ENCODE measurements at regions not wholly inside any gene's neighbourhood (a gene's known extent, or its start where the extent isn't known, plus 50 kb on each side); places are given as distances from the start of the nearest gene placed in this dataset.
"Not testable (repeated sequence)": the region's sequence is repeated elsewhere in the genome, so short reads cannot be mapped to it uniquely, and the experiment has no call there.

DNA sequence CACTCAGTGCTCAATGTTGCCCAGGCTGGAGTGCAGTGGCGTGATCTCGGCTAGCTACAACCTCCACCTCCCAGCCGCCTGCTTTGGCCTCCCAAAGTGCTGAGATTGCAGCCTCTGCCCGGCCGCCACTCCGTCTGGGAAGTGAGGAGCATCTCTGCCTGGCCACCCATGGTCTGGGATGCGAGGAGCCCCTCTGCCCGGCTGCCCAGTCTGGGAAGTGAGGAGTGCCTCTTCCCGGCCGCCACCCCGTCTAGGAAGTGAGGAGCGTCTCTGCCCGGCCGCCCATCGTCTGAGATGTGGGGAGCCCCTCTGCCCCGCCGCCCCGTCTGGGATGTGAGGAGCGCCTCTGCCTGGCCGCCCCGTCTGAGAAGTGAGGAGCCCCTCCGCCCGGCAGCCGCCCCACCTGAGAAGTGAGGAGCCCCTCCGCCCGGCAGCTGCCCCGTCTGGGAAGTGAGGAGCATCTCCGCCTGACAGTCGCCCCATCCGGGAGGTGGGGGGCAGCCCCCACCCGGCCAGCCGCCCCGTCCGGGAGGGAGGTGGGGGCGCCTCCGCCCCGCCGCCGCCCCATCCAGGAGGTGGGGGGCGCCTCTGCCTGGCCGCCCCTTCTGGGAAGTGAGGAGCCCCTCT is 394.1 kb downstream of the CPS1 start:
- TF ChIP-seq, protein P1, sequence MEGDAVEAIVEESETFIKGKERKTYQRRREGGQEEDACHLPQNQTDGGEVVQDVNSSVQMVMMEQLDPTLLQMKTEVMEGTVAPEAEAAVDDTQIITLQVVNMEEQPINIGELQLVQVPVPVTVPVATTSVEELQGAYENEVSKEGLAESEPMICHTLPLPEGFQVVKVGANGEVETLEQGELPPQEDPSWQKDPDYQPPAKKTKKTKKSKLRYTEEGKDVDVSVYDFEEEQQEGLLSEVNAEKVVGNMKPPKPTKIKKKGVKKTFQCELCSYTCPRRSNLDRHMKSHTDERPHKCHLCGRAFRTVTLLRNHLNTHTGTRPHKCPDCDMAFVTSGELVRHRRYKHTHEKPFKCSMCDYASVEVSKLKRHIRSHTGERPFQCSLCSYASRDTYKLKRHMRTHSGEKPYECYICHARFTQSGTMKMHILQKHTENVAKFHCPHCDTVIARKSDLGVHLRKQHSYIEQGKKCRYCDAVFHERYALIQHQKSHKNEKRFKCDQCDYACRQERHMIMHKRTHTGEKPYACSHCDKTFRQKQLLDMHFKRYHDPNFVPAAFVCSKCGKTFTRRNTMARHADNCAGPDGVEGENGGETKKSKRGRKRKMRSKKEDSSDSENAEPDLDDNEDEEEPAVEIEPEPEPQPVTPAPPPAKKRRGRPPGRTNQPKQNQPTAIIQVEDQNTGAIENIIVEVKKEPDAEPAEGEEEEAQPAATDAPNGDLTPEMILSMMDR (IDR thresholded peaks at IDR 0.05; ENCODE audit: low read length), result not testable (repeated sequence)
- TF ChIP-seq EZH2 (optimal IDR thresholded peaks at IDR 0.05; ENCODE audit: low read depth, low read length), result not testable (repeated sequence)
